ENCODE measurements at regions not wholly inside any gene's neighbourhood (a gene's known extent, or its start where the extent isn't known, plus 50 kb on each side); places are given as distances from the start of the nearest gene placed in this dataset.
"Not testable (repeated sequence)": the region's sequence is repeated elsewhere in the genome, so short reads cannot be mapped to it uniquely, and the experiment has no call there.

- DNase-seq, result no peak
Measured at GRCh38 chr9:95729669-95730368, 145.7 kb upstream of the ERCC6L2 start.

GRCh38 chr9:95729046-95729445 is 146.4 kb upstream of the ERCC6L2 start:
- no peak for DNase-seq

GRCh38 chr9:95727947-95728520 is 147.5 kb upstream of the ERCC6L2 start:
- no peak for DNase-seq

- DNase-seq, result peak; percentile 10
Measured at GRCh38 chr9:95726756-95727155, 148.7 kb upstream of the ERCC6L2 start.

GRCh38 chr9:95725045-95725444 is 150.4 kb upstream of the ERCC6L2 start:
- DNase-seq, result no peak

GRCh38 chr9:95724253-95724991 is 151.1 kb upstream of the ERCC6L2 start:
- peak; percentile 91 for DNase-seq

GRCh38 chr9:95722141-95722540 is 153.3 kb upstream of the ERCC6L2 start:
- no peak for DNase-seq

GRCh38 chr9:95721061-95721531 is 154.4 kb upstream of the ERCC6L2 start:
- DNase-seq, result no peak

GRCh38 chr9:95720496-95720895 is 155.0 kb upstream of the ERCC6L2 start:
- DNase-seq, result no peak

- no peak for DNase-seq
Measured at GRCh38 chr9:95719354-95719753, 156.1 kb upstream of the ERCC6L2 start.

GRCh38 chr9:95718263-95718662 is 157.2 kb upstream of the ERCC6L2 start:
- no peak for DNase-seq

GRCh38 chr9:95715868-95716435 is 159.5 kb upstream of the ERCC6L2 start:
- no peak for DNase-seq

GRCh38 chr9:95710446-95710845 is 165.0 kb upstream of the ERCC6L2 start:
- DNase-seq, result no peak

- DNase-seq, result no peak
Measured at GRCh38 chr9:95696701-95697100, 178.8 kb upstream of the ERCC6L2 start.

GRCh38 chr9:95691435-95691834 is 174.7 kb upstream of the PTCH1 start:
- DNase-seq, result no peak

GRCh38 chr9:95689669-95690068 is 172.9 kb upstream of the PTCH1 start:
- DNase-seq, result no peak

GRCh38 chr9:95684516-95684915 is 167.7 kb upstream of the PTCH1 start:
- DNase-seq, result no peak

- DNase-seq, result not testable (repeated sequence)
Measured at GRCh38 chr9:95680306-95680705, 163.5 kb upstream of the PTCH1 start.

GRCh38 chr9:95679874-95680273 is 163.1 kb upstream of the PTCH1 start:
- DNase-seq, result no peak

- DNase-seq, result no peak
Measured at GRCh38 chr9:95678759-95679158, 162.0 kb upstream of the PTCH1 start.

GRCh38 chr9:95670122-95670521 is 153.4 kb upstream of the PTCH1 start:
- no peak for DNase-seq

GRCh38 chr9:95669253-95669652 is 152.5 kb upstream of the PTCH1 start:
- no peak for DNase-seq

GRCh38 chr9:95667789-95668188 is 151.0 kb upstream of the PTCH1 start:
- DNase-seq, result no peak

GRCh38 chr9:95666785-95667155 is 150.0 kb upstream of the PTCH1 start:
- no peak for DNase-seq
